ENCODE measurements at regions not wholly inside any gene's neighbourhood (a gene's known extent, or its start where the extent isn't known, plus 50 kb on each side); places are given as distances from the start of the nearest gene placed in this dataset.

- 47% methylated on average over 2 of the region's 2 CpGs for WGBS (ENCODE audit: low lambda C conversion rate)
- no peaks in the 10 kb centered on the region for H3K79me2 ChIP-seq (ENCODE audit: insufficient read depth)
- no peaks in the 10 kb centered on the region for H3K9me2 ChIP-seq
- H3F3A ChIP-seq (replicated peaks; ENCODE audit: insufficient read depth) = no peaks in the 10 kb centered on the region
- POLR2A ChIA-PET = no interaction called here
- H3K9ac ChIP-seq = no peak overlapping the region
- no peak overlapping the region for H2AFZ ChIP-seq (ENCODE audit: low read depth)
- H3K36me3 ChIP-seq (replicated peaks in 1 of 2; ENCODE audit: control insufficient read depth in 1 of 2, insufficient read depth in 2 of 2, low read length in 1 of 2) = no peaks in the 10 kb centered on the region
- no peaks in the 10 kb centered on the region for H4K20me1 ChIP-seq (ENCODE audit: insufficient read depth)
- TF ChIP-seq ZBTB33 (IDR thresholded peaks at IDR 0.05; ENCODE audit: borderline replicate concordance, low read depth) = no peak
- no peak for TF ChIP-seq IRF3 (IDR thresholded peaks at IDR 0.05; ENCODE audit: low read depth, low read length)
- TF ChIP-seq RFX5 (IDR thresholded peaks at IDR 0.05; ENCODE audit: low read length) = no peak
- TF ChIP-seq JUND (IDR thresholded peaks at IDR 0.05) = no peak
- no peak for TF ChIP-seq PBX3 (IDR thresholded peaks at IDR 0.05)
- TF ChIP-seq USF2 (IDR thresholded peaks at IDR 0.05; ENCODE audit: borderline replicate concordance, low read depth, low read length) = no peak
- TF ChIP-seq MXI1 (IDR thresholded peaks at IDR 0.05; ENCODE audit: low read depth, low read length) = no peak
- TF ChIP-seq FOXJ3 (CRISPR knock-in tag; IDR thresholded peaks at IDR 0.05) = no peak
- no peak for TF ChIP-seq SMC3 (IDR thresholded peaks at IDR 0.05; ENCODE audit: low read depth, low read length)
- no peak for TF ChIP-seq GATA2 (CRISPR knock-in tag; IDR thresholded peaks at IDR 0.05)
- no peak for TF ChIP-seq TEAD4 (IDR thresholded peaks at IDR 0.05; ENCODE audit: borderline replicate concordance, insufficient read depth)
- TF ChIP-seq TAF1 (IDR thresholded peaks at IDR 0.05; ENCODE audit: borderline replicate concordance, low read depth, low read length) = no peak
- TF ChIP-seq, protein P1, sequence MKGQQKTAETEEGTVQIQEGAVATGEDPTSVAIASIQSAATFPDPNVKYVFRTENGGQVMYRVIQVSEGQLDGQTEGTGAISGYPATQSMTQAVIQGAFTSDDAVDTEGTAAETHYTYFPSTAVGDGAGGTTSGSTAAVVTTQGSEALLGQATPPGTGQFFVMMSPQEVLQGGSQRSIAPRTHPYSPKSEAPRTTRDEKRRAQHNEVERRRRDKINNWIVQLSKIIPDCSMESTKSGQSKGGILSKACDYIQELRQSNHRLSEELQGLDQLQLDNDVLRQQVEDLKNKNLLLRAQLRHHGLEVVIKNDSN (IDR thresholded peaks at IDR 0.05; ENCODE audit: borderline replicate concordance, low read depth) = no peak
- no peak for TF ChIP-seq YY1 (IDR thresholded peaks at IDR 0.05; ENCODE audit: low read depth)
- no peak for TF ChIP-seq RAD21 (IDR thresholded peaks at IDR 0.05; ENCODE audit: low read length)
- no peak overlapping the region for H3K4me2 ChIP-seq
- H3K4me1 ChIP-seq (ENCODE audit: control insufficient read depth in 1 of 2, insufficient read depth in 2 of 2, low read depth in 1 of 2, low read length in 1 of 2) = no peaks in the 10 kb centered on the region; a peak in 1 of 4 replicates
- no peak for DNase-seq
- no peak overlapping the region for H3K27ac ChIP-seq (ENCODE audit: low read depth in 2 of 2, low read length in 1 of 2)
- H3K27me3 ChIP-seq (ENCODE audit: insufficient read depth) = no peaks in the 10 kb centered on the region
- no peaks in the 10 kb centered on the region for H3K9me3 ChIP-seq
- H3K4me3 ChIP-seq (ENCODE audit: low read depth in 2 of 2, low read length in 1 of 2) = no peak overlapping the region
- CTCF ChIA-PET = no interaction called here
These were observed 138.1 kb downstream of the EMX2 start for GRCh38 chr10:117680601-117681000.

Data from SK-N-SH (cell line).